DMS79 (cell line): ENCODE measurements at regions not wholly inside any gene's neighbourhood (a gene's known extent, or its start where the extent isn't known, plus 50 kb on each side); places are given as distances from the start of the nearest gene placed in this dataset.
"Not testable (repeated sequence)": the region's sequence is repeated elsewhere in the genome, so short reads cannot be mapped to it uniquely, and the experiment has no call there.

Experiments used
- DNase-seq: peaks from one replicate; lab custom pipeline; 2025; lab: John Stamatoyannopoulos, UW

DNA sequence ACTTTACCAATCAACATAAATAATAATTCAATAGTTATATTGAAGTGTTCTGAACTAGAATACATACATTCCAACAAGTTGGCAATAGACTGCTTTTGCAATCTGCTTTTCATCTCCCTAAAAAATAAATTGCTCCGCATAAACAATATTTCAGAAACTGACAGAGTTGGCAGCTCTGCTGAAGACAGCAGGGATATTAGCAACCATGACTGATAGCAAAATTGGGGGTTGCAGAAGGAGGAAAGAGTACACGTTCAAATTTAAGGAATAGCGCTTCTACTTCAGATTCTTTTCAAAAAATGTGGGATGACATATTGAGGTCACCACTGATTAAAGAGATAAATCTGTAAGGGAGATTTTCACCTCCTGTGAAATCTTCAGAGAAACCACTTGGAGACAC is 521.2 kb downstream of the DTWD2 start:
- DNase-seq = no peak

DNA sequence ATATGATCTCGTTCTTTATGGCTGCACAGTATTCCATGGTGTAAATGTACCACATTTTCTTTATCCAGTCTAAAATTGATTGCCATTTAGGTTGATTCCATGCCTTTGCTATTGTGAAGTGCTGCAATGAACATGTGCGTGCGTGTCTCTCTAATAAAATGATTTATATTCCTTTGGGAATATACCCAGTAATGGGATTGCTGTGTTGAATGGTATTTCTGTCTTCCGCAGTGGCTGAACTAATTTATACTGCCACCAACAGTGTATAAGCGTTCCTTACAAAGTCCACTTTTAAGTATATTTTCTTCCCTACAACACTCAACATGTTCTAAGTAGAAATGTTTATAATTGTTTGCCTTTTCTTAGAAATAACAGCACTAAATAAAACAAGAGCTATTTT is 521.9 kb downstream of the DTWD2 start:
- DNase-seq = no peak

DNA sequence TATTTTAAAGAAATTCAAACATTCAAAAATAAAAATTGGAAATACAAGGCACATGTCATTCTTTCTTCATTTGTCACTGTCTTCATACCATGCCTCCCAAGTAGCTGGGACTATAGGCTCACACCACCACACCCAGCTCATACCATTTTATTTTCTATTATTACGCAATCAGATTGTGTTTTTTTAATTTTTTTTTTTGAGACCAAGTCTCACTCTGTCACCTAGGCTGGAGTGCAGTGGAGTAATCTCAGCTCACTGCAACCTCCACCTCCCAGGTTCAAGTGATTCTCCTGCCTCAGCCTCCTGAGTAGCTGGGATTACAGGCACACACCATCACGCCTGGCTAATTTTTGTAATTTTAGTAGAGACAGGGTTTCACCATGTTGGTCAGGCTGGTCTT is 526.1 kb downstream of the DTWD2 start:
- DNase-seq = not testable (repeated sequence)

DNA sequence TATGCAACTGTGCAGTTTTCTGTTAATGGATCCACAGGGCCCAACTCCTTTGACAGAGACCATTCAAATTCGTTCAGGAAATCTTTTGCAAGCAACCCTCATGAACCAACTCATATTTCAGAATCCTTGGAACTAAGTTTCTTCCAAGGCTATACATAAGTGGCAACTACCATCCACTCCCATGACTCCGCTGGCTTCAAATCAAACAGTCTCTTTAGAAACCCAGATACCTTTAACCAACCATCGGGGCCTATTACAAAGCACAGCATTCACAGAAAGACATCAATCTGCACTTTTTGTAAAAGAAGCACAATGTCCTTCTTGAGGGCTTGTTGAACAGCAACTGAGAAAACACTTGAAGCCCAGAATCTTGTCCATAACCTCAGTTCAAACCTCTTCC is 526.9 kb downstream of the DTWD2 start:
- DNase-seq = no peak

DNA sequence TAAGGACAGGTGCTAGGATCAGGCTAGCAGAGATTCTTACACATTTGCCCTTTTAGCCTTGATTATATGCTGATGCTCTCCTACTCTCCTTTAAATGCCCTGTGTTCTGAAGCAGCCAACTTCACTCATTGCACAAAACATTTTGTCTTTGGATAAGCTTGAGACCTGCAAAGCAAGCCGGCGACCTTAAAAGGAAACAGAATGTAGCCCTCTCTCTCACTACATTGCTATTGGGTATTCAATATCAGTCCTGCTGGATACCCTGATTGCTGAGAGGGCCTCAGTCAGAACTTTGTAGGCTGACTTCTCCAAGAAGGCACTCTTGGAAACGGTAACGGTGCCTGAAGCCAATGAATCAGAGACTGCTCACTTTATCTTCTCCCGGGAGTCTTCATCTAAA is 528.9 kb downstream of the DTWD2 start:
- DNase-seq = no peak

DNA sequence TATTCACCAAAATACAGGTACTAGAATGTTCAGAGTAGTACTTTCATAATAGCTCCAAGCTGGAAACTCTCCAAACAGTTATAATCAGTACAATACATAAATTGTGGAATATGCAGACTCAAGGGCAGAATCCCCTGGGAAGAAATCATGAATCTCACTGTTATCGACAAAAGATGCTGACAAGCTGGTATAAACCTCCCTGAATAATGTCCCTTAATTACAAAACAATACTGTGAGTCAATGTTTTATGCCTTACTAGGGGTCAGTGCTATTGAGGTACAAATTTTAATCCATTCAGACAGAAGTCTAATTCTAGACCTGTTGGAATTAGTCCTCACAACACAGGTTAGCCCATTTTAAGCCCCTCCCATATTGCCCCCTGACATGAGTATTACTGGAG is 532.3 kb downstream of the DTWD2 start:
- no peak for DNase-seq

DNA sequence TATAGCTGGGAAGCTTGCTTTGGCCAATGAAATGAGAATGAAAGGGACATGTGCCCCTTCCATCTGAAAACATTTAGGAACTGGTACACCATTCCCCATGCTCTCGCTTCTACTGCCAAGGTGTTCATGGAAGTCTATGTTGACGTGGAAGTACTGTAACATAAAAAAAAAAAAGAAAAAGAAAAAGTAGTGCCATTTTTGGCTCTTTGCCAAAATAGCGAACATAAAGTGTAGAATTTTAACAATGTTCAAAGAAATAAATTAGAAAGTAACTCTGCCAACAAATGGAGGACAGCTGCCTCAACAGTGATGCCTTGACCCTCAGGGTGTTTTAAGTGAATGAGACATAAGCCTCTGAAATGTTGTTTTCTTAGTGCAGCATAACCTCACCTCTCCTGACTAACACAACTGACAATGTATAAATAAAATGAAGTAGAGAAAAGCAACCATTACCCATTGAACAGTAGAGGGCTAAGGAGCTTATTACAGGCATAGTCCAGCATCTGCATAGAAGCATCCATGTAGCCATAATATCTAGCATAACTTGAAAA is 536.6 kb downstream of the DTWD2 start:
- no peak for DNase-seq

DNA sequence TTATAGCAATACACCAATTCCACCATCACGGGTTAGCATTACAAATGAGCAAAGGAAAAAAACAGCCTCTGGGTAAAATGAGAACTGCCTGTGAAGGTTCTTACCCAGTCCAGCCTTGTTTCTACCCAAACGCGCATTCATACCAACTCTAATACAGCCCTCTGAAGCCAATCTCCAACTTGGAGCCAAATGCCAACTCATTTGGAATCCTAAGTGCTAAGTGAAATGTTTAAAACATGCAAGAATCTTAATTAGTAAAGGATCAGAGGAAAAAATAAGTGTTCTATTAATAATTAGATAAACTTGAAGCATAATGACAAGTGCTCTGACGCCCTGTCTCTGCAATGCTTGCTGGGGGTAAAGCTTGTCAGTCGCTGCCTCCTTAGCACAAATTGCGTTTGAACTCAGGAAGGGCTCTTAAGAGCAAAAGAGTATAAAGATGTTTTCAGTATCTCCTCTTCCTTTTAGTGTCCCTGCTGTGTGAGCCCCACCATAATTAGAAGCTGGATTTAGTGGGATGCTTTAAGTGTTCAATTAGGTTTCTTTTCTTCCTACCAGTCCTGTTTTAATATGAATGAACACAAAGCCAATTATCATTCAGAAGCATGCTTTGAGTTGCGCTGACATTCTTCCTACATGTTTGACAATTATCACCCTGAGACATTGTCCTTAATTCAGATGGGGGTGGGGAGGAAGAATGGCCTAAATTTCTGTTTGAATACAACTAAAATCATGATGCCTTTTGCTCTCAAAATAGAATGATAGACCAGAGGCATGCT is 537.6 kb downstream of the DTWD2 start:
- DNase-seq = no peak

DNA sequence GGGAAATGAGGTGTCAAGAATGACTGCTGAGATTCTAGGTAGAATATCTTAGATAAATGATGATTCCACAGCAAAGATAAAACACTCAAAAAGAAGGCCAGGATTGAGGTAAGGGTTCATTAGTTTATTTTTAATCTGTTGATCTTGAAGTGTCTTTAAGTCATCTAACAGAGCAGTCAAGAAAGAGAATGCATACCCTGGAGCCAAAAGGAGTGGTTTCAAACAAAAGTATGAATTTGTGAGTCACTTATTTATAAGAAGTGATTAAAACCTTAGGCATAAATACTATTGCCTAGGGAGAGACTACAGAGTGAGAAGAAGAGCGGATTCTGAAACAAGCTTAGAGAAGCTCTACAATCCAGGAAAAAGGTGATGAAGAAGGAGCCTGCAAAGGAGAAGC is 541.0 kb downstream of the DTWD2 start:
- DNase-seq = no peak

DNA sequence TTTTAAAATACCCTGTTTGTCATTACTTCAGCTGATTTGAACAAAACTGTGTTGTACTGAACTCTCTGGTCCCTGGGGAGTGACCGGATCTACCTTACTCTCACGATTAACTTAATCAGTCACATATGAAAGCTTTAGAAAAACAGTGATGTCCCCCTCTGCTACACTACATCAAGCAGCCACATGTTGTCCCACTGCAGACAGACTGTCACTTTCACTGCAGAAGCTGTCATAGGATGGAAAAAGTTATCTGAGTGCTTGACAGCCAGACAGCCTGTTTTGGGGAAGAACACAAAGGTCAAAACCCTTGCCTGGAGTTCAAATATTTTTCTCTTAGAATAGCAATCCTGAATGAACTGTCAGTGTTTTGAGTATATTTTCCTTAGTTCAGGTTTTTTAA is 546.4 kb downstream of the DTWD2 start:
- DNase-seq = no peak

DNA sequence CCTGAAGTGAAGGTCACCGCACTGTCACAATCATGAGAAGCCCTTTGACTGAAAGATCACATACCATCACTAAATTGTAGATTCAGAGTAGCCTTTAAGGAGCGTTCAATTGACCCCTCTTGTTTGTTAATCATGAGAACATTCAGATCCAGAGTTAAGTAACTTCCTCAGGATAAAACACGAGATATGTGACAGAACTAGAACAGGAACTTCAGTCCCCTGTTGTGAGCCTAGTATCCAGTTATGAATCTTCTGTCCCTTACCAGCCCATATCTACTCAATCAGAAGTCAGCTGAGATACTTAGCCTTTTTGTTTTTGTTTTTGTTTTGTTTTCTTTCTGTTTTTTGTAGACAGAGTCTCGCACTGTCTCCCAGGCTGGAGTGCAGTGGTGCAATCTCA is 547.3 kb downstream of the DTWD2 start:
- no peak for DNase-seq

DNA sequence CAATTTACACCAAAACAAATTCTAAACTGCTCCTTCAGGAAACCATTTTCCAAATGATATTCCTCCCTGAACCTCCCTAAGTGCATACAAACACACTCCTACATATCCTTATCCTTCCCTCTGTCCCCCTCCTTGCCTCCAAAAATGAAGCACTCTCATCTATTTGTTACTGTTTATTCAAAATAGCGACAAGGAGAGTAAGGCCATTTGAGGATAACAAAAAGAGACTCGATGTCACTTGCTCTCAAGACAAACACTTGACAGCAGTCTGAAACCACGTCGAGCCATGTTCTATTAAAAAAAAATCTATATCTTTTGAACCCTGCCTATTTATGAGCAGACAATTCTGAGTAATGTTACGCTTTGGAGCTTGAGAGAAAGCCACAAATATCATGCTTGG is 547.9 kb downstream of the DTWD2 start:
- DNase-seq = peak; percentile 9

DNA sequence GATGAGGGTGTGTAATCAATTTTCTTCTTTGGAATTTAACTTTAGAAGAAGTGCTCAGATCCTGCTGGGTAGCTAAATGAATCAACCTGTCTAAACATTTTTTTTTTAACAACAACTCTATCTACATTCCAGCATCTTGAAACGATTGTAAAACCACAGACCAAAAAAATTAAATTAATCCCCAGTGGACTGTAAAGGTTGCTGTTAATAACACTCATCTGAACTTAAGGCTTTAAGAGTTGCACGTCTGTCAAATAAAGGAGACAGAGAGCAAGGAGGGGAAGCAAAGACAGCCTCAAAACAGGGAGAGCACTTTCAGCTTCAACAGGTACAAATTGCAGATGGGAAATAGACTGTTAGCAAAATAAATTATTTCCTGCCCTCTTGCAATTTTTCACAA is 548.5 kb downstream of the DTWD2 start:
- peak; percentile 32 for DNase-seq

DNA sequence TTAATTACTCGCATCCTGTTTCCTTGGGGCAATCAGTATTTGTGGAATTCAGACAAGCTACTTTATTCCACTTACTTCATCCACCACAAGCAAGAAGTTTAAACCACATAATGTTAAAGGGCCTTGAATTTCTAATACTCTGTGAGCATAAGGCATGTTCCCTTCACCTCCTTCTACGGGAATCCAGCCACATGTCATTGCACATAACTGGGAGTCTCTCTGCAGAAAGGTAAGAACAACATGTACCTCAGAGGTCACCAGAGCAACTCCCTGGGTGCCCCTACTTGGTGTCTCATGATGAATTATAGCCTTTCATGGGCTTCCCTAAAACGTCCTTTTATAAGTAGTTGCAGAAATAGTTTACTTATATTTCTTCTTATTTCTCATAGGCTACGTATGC is 553.2 kb downstream of the DTWD2 start:
- no peak for DNase-seq

DNA sequence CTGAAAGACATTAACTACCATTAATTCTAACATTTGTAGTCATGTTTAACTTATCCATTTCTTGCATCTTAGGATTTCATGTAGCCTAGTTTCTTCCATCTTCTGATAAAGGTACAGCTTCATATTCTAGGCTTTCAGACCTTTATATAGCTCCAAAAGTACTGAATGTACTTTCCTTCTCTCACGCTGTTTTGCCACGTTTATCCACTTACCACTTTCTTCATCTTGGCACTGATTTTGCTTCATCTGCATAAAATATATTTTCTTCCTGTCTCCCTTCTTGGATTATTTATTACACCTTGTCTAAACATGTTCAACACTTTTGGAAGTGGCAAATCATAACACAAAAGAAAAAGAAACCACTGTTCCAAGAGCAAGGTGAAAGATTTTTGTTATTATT is 553.8 kb downstream of the DTWD2 start:
- no peak for DNase-seq

DNA sequence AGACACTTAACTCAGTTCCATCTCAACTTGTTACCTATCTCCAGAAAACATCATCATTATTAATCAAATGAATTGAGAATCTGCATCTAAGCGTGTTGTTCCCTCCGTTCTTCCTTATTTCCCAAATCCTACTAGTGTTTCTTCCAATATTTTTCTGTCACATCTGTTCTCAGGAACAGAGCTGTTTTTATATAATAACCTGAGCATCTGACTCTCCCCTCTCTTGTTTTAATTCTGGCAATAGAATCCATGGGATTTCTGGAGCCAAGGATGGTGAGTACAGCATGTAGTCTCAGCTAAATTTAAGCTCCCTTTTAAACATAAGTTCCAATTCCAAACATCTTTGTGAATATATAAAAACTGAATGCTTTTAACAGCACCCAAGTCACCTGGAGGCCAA is 558.3 kb downstream of the DTWD2 start:
- no peak for DNase-seq

DNA sequence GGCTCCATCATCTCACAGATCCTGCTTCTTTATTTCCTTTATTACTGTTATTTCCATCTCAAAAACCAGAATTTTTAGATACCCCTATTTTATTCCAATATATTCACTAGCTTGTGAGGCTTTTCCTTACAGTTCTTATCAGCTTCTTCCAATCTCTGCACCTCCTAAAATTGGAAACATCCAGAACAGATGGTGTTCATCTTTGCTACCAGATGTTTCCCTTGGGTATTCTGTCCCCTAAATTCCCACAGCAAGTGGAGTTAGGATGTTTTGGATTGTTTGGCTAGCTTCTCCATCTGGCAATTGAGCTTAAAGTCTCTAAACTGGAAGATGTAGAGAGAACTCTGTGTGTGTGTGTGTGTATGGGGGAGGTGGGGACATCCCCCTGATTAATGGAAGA is 580.4 kb downstream of the DTWD2 start:
- DNase-seq = no peak

DNA sequence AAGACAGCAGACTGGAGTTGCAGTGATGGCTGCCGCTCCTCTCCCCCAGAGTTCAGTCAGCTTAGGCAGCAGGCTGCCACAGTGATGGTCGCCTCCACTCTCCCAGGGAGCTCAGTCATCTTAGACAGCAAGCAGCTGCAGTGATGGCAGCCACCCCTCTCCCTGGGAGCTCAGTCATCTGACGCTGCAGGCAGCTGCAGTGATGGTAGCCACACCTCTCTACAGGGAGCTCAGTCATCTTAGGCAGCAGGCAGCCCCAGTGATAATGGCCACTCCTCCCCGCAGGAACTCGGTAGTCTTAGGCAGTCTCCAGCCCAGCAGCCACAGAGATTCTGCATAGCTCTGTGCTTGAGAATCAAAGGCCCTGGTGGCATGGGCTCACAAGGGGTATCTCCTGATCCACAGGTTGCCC is 582.7 kb downstream of the DTWD2 start:
- no peak for DNase-seq

DNA sequence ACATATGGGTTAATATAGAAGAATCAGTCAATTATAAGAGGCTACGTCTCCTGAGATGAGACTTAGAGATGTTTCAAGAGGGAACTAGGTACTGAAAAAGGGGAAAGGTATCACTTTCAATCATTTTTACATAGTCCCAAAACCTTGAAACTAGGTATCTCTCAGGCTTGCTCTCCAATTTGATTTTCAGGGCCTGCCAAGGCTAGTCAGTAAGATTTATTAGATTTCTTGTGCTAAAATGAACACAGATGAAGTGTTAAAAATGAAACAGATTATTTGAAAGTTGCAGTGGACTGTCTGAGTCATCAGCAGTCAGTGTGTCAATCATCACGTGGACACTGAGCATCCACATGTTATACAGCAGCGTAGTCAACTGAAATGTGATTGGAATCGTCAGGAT is 591.1 kb downstream of the DTWD2 start:
- DNase-seq = no peak

DNA sequence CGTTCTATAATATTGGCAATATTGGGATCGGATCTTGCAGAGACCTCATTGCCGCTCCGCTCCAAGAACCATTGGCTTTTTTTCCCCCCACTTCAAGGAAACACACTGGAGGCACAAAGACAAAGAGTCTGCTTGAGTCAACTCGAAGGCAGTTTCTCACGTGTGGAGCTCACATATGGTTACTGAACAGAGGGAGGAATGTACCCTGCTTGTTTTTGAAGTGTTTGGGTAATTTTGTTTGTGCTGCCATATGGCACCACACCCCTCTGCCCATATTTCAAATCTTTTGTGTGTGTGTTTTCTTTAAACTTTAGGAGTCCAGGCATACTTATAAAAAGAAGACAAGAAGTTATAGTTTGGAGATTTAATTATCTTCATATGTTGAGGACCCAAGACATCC is 595.9 kb downstream of the DTWD2 start:
- DNase-seq = no peak

DNA sequence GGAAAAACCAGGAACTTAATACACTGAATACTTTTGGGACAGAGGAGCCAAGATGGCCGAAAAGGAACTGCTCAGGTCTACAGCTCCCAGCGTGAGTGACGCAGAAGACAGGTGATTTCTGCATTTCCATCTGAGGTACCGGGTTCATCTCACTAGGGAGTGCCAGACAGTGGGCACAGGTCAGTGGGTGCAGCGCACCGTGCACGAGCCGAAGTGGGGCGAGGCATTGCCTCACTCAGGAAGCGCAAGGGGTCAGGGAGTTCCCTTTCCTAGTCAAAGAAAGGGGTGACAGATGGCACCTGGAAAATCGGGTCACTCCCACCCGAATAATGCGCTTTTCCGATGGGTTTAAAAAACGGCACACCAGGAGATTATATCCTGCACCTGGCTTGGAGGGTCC is 605.4 kb downstream of the DTWD2 start:
- DNase-seq = not testable (repeated sequence)

DNA sequence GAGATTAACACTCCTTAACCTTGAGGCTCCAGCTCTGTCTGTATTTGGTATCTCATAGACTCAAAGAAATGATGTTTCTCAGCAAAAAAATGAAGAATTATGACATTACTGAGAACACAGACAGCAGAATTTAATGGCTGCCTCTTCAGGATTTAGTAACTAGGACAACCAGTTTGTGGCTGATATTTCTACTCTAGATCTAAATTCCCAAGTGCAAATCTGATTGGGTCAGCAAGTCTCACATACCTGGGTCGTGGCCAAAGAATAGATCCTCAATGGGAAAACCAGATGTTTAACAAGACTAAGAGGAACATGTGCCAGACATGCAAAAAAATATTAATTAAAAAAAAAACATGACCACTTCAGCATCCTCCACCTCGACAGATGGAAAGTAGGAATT is 608.9 kb downstream of the DTWD2 start:
- DNase-seq = no peak

DNA sequence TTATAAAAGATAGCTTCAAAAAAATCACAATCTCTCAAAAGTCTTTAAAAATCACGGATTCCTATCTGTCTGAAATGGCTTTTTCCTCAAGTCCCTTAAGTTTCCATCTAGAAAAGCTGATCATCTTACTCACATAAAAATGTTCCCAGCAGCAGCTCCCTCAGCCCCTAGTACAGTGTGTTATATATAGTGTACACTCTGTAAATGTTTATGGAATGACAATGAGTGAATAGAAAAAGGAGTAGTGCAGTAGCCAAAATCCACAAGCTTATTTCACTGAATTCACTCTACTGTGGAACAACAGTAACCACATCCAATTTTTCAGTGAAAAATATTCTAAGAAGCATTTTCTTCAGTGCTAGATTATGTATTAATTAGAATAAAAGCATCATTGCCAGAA is 609.4 kb downstream of the DTWD2 start:
- no peak for DNase-seq

DNA sequence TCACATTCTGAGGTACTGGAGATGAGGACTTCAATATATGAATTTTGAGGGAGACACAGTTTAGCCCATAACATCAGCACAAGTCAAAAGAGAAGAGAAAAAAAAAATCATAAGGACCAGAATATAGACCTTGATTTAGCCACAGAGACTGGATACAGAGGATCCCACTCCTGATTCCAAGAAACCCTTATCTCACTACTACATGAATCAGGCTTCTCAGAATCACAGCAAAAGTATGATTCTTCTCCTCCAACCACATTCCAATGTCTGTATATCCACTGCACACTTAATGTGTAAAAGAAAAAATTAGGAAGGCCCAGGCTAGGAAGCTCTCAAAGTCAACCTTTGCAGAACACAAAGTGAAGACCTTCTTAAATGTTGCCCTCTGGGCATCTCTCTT is 610.9 kb downstream of the DTWD2 start:
- no peak for DNase-seq
